ENCODE measurements at regions not wholly inside any gene's neighbourhood (a gene's known extent, or its start where the extent isn't known, plus 50 kb on each side); places are given as distances from the start of the nearest gene placed in this dataset.

DNA sequence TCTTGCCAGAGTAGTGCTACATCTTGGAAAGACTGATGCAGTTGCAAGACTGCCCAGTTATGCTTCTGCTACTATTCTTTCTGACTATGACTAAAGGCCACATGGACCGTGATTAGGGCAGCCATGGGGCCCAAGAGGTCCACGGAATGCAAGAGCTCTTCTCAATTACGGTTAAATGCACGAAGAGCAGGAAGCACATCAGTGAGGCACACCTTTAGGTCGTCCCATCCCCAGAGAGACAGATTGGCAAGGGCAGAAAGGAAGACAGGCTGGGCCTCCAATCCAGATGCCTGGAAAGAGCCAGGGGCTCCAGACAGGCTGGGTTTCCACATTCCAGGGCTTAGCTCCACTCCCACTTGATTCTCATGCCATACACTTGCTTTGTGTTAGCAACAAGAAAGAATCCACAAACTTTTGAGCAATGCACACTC lies 132.3 kb upstream of the SLIT3 start:
- H3K27ac ChIP-seq: no peak overlapping the region
- no peaks in the 10 kb centered on the region for H3K27me3 ChIP-seq

DNA sequence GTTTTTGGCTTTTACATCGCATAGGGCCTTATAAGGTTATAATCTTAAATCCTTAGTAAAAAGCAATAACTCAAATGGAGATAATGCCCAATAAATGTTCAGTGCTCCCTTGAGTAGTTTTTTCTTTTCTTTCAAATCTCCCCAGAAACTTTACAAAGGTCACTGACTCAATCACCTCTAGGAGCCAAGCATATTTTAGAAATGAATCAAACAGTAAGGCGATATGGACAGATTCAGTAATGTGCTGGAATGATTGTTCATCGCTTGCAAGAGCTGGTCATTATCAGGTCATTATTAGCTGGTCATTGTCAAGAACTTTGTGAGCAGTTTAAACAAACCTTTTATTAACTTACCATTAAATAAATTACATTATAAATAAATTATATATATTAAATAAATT lies 130.4 kb upstream of the SLIT3 start:
- Histone ChIP-seq H3K4me1 (ENCODE audit: insufficient read depth) (no peaks in the 10 kb centered on the region), H3K9me2 (replicated peaks; ENCODE audit: insufficient read depth) (no peaks in the 10 kb centered on the region), H3K36me3 (replicated peaks; ENCODE audit: insufficient read depth, low read depth) (no peaks in the 10 kb centered on the region), H3K4me2 (no peak overlapping the region), H3K27me3 (no peaks in the 10 kb centered on the region), H4K20me1 (ENCODE audit: insufficient read depth, poor library complexity, severe bottlenecking) (no peaks in the 10 kb centered on the region), H3K4me3 (no peak overlapping the region), H3K9me3 (ENCODE audit: low read depth) (no peaks in the 10 kb centered on the region), H3K27ac (no peak overlapping the region), H2AFZ (no peak overlapping the region), H3K79me2 (no peaks in the 10 kb centered on the region)
- TF ChIP-seq EZH2phosphoT487 (IDR thresholded peaks at IDR 0.05; ENCODE audit: low read depth, severe bottlenecking, unreplicated experiment): no peak
- TF ChIP-seq, protein P1, sequence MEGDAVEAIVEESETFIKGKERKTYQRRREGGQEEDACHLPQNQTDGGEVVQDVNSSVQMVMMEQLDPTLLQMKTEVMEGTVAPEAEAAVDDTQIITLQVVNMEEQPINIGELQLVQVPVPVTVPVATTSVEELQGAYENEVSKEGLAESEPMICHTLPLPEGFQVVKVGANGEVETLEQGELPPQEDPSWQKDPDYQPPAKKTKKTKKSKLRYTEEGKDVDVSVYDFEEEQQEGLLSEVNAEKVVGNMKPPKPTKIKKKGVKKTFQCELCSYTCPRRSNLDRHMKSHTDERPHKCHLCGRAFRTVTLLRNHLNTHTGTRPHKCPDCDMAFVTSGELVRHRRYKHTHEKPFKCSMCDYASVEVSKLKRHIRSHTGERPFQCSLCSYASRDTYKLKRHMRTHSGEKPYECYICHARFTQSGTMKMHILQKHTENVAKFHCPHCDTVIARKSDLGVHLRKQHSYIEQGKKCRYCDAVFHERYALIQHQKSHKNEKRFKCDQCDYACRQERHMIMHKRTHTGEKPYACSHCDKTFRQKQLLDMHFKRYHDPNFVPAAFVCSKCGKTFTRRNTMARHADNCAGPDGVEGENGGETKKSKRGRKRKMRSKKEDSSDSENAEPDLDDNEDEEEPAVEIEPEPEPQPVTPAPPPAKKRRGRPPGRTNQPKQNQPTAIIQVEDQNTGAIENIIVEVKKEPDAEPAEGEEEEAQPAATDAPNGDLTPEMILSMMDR (IDR thresholded peaks at IDR 0.05; ENCODE audit: poor library complexity): no peak
- TF ChIP-seq EZH2 (IDR thresholded peaks at IDR 0.05; ENCODE audit: borderline replicate concordance): no peak
- WGBS (ENCODE audit: low lambda C conversion rate, missing lambda C conversion rate): 88% methylated on average over 3 of the region's 3 CpGs
- no peak for DNase-seq (ENCODE audit: low spot score)

More for the DNA sequence above, 132.3 kb upstream of the SLIT3 start:
- H3K36me3 ChIP-seq (replicated peaks; ENCODE audit: insufficient read depth, low read depth): no peaks in the 10 kb centered on the region
- DNase-seq (ENCODE audit: low spot score): peak; percentile 27
- H3K79me2 ChIP-seq: no peaks in the 10 kb centered on the region
- no peak overlapping the region for H3K4me2 ChIP-seq
- no peak overlapping the region for H2AFZ ChIP-seq
- TF ChIP-seq, protein P1 (IDR thresholded peaks at IDR 0.05; ENCODE audit: poor library complexity): no peak
- TF ChIP-seq EZH2 (IDR thresholded peaks at IDR 0.05; ENCODE audit: borderline replicate concordance): no peak
- no peak for TF ChIP-seq EZH2phosphoT487 (IDR thresholded peaks at IDR 0.05; ENCODE audit: low read depth, severe bottlenecking, unreplicated experiment)
- no peaks in the 10 kb centered on the region for H4K20me1 ChIP-seq (ENCODE audit: insufficient read depth, poor library complexity, severe bottlenecking)
- 70% methylated on average over 5 of the region's 5 CpGs for WGBS (ENCODE audit: low lambda C conversion rate, missing lambda C conversion rate)
- H3K9me2 ChIP-seq (replicated peaks; ENCODE audit: insufficient read depth): no peaks in the 10 kb centered on the region
- no peaks in the 10 kb centered on the region for H3K4me1 ChIP-seq (ENCODE audit: insufficient read depth)
- H3K9me3 ChIP-seq (ENCODE audit: low read depth): no peaks in the 10 kb centered on the region
- no peak overlapping the region for H3K4me3 ChIP-seq

DNA sequence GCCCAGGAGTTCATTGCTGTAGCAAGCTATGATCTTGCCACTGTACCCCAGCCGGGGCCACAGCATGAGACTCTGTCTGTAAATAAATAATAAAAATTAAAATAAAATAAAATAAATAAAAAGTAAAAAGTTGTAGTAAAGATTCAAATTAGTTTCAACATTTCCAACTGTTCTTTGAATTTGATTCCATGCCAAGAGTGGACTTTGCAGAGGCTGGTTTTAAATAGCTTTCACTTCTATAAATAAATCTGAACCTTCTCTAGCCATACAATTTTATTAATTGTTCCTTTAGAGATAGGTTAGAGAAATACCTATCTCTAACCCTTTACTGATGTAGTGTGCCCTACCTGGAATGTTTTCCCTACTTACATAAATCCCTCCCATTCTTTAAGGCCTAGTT lies 129.7 kb upstream of the SLIT3 start:
- Histone ChIP-seq H3K79me2 (no peaks in the 10 kb centered on the region), H4K20me1 (ENCODE audit: insufficient read depth, poor library complexity, severe bottlenecking) (no peaks in the 10 kb centered on the region), H2AFZ (no peak overlapping the region), H3K4me2 (no peak overlapping the region), H3K27ac (no peak overlapping the region), H3K4me3 (no peak overlapping the region), H3K9me2 (replicated peaks; ENCODE audit: insufficient read depth) (no peaks in the 10 kb centered on the region), H3K4me1 (ENCODE audit: insufficient read depth) (no peaks in the 10 kb centered on the region), H3K27me3 (no peaks in the 10 kb centered on the region), H3K36me3 (replicated peaks; ENCODE audit: insufficient read depth, low read depth) (no peaks in the 10 kb centered on the region), H3K9me3 (ENCODE audit: low read depth) (no peaks in the 10 kb centered on the region)
- 100% methylated on average over 1 of the region's 1 CpG for WGBS (ENCODE audit: low lambda C conversion rate, missing lambda C conversion rate)
- no peak for DNase-seq (ENCODE audit: low spot score)
- TF ChIP-seq, protein P1 (IDR thresholded peaks at IDR 0.05; ENCODE audit: poor library complexity): no peak
- TF ChIP-seq EZH2phosphoT487 (IDR thresholded peaks at IDR 0.05; ENCODE audit: low read depth, severe bottlenecking, unreplicated experiment): no peak
- TF ChIP-seq EZH2 (IDR thresholded peaks at IDR 0.05; ENCODE audit: borderline replicate concordance): no peak

DNA sequence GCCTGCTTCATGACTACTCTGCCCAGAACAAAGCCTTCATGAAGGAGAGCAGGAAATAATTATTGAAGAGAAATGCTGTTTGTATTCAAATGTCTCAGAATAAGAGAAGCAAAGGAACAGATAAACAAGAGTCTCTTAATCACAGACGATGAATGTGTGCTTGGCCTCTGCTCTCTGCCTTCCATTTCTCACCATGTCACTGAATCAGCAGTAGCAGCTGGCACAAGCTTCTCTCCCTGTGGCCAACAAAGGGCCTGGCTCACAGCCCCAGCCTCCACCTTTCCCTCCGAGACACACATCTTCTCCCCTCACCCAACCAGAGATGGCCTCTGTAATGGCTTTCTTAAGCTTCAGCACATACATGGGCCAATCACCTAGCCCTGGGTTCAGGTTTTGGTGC lies 128.1 kb upstream of the SLIT3 start:
- no peak overlapping the region for H3K4me2 ChIP-seq
- H4K20me1 ChIP-seq (ENCODE audit: insufficient read depth, poor library complexity, severe bottlenecking): no peaks in the 10 kb centered on the region
- no peak for TF ChIP-seq EZH2phosphoT487 (IDR thresholded peaks at IDR 0.05; ENCODE audit: low read depth, severe bottlenecking, unreplicated experiment)
- H3K9me3 ChIP-seq (ENCODE audit: low read depth): no peaks in the 10 kb centered on the region
- 90% methylated on average over 2 of the region's 2 CpGs for WGBS (ENCODE audit: low lambda C conversion rate, missing lambda C conversion rate)
- no peak overlapping the region for H2AFZ ChIP-seq
- H3K27ac ChIP-seq: no peak overlapping the region
- H3K9me2 ChIP-seq (replicated peaks; ENCODE audit: insufficient read depth): no peaks in the 10 kb centered on the region
- H3K36me3 ChIP-seq (replicated peaks; ENCODE audit: insufficient read depth, low read depth): no peaks in the 10 kb centered on the region
- H3K4me1 ChIP-seq (ENCODE audit: insufficient read depth): no peaks in the 10 kb centered on the region
- H3K4me3 ChIP-seq: no peak overlapping the region
- no peak for DNase-seq (ENCODE audit: low spot score)
- no peaks in the 10 kb centered on the region for H3K27me3 ChIP-seq
- no peaks in the 10 kb centered on the region for H3K79me2 ChIP-seq
